ENCODE measurements at regions not wholly inside any gene's neighbourhood (a gene's known extent, or its start where the extent isn't known, plus 50 kb on each side); places are given as distances from the start of the nearest gene placed in this dataset.
"Not testable (repeated sequence)": the region's sequence is repeated elsewhere in the genome, so short reads cannot be mapped to it uniquely, and the experiment has no call there.

DNA sequence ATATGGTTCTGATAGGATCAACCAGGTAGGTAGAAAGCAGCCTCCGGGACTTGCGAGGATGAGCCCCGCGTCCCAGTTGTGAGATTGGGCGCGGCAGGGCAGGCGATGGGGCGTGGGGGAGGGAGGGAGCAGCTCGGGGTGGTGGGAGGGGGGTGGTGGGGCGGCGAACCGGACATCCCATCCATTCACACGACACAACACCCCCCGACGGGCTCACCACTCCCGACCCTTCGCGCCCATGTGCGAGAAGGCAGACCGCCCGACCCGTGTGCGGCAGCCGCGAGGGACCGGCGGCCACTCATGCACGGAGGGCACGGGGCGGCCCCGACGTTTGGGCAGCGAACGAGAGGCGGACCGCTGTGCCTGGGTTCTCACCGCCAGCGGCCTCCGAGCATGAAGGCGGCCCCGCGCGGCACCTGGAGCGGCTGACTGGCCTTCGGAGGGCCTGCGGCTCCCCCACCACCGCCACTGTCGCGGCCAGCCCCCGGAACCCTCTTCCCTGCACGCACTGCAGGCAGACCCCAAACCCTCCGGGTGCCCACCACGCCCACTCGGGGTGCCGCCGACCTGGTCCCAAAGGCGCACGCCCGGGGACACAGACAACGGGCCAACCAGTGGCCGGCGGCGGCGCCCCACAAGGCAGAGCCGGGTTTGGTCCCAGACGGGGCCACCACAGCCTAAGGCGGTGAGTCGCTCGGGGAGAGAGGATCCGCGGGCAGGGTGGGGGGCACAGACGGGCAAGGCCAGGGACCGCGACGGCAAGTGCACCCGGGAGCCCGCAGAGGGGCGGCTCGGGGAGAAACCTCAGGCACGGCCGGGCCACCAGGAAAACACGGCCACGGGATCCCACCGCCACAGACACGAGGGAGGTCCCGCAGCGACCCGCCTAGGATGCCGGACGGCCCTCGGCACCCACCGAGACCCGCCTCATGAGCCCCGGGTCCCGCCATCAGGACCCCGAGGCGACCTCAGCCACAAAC, 769.2 kb upstream of the DEFB115 start:
- DNase-seq (ENCODE audit: extremely low spot score) = peak; percentile 70
- Histone ChIP-seq H3K9me3 (peaks cover 0 to 45% (median 8%) of the 10 kb centered on the region in 4 donors), H3K4me3 (peak overlapping the region in 1 of 4 donors; percentile 36), H3K4me1 (peaks cover 0 to 15% (median 2%) of the 10 kb centered on the region in 4 donors), H3K27ac (replicated peaks in 1 of 4) (no peak overlapping the region), H3K36me3 (no peaks in the 10 kb centered on the region), H3K27me3 (peaks cover 0 to 49% (median 6%) of the 10 kb centered on the region in 4 donors)
- TF ChIP-seq POLR2AphosphoS5 (IDR thresholded peaks at IDR 0.05) (no peak), POLR2A (IDR thresholded peaks at IDR 0.05; ENCODE audit: low read depth) (no peak), EP300 (IDR thresholded peaks at IDR 0.05) (no peak)
- TF ChIP-seq, protein P1, sequence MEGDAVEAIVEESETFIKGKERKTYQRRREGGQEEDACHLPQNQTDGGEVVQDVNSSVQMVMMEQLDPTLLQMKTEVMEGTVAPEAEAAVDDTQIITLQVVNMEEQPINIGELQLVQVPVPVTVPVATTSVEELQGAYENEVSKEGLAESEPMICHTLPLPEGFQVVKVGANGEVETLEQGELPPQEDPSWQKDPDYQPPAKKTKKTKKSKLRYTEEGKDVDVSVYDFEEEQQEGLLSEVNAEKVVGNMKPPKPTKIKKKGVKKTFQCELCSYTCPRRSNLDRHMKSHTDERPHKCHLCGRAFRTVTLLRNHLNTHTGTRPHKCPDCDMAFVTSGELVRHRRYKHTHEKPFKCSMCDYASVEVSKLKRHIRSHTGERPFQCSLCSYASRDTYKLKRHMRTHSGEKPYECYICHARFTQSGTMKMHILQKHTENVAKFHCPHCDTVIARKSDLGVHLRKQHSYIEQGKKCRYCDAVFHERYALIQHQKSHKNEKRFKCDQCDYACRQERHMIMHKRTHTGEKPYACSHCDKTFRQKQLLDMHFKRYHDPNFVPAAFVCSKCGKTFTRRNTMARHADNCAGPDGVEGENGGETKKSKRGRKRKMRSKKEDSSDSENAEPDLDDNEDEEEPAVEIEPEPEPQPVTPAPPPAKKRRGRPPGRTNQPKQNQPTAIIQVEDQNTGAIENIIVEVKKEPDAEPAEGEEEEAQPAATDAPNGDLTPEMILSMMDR (IDR thresholded peaks at IDR 0.05) = no peak
- intact Hi-C loops (cut with DNase I) = no loop called here
- WGBS = 55% methylated on average over 28 of the region's 97 CpGs

DNA sequence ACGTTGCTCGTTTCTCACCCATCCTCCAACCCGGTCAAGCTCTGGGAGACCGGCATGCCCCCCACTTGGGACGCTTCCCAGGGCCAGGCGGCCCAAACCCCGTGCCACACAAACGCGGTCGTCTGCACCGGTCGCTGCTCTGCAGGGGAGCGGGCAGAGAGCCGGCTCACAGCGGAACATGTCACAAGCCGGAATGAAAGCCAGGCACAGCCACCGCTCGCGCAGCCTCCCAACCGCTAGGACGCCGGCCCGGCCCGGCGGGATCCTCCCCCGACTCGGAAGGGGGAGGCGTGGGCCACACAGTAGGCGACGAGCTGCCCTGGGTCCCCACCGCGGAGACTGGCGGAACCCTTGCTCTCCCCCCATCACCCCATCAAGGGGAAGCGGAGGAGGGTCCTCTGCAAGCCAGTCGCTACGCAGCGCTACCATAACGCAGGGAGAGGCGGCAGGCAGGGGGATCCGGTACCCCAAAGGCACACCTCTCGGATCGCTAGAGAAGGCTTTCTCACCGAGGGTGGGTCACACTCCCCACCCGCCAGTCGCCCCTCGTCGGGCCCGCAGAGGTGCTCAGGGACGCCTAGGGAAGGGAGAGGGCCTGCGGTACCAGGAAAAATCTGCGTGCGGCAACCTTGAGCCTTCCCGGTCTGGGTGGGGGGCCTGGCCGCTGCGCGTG, 768.4 kb upstream of the DEFB115 start:
- no peak overlapping the region for H3K27ac ChIP-seq (replicated peaks in 1 of 4)
- intact Hi-C loops (cut with DNase I) = no loop called here
- H3K4me3 ChIP-seq = peak overlapping the region in 1 of 4 donors; percentile 36
- DNase-seq (ENCODE audit: extremely low spot score) = peak; percentile 29
- WGBS = 20% methylated on average over 11 of the region's 56 CpGs
- H3K9me3 ChIP-seq = peaks cover 0 to 45% (median 8%) of the 10 kb centered on the region in 4 donors
- no peaks in the 10 kb centered on the region for H3K36me3 ChIP-seq
- H3K27me3 ChIP-seq = peaks cover 0 to 49% (median 6%) of the 10 kb centered on the region in 4 donors
- TF ChIP-seq POLR2A (IDR thresholded peaks at IDR 0.05; ENCODE audit: low read depth) (no peak), POLR2AphosphoS5 (IDR thresholded peaks at IDR 0.05) (no peak), EP300 (IDR thresholded peaks at IDR 0.05) (no peak)
- TF ChIP-seq, protein P1 (IDR thresholded peaks at IDR 0.05) = no peak
- peaks cover 0 to 15% (median 2%) of the 10 kb centered on the region in 4 donors for H3K4me1 ChIP-seq

DNA sequence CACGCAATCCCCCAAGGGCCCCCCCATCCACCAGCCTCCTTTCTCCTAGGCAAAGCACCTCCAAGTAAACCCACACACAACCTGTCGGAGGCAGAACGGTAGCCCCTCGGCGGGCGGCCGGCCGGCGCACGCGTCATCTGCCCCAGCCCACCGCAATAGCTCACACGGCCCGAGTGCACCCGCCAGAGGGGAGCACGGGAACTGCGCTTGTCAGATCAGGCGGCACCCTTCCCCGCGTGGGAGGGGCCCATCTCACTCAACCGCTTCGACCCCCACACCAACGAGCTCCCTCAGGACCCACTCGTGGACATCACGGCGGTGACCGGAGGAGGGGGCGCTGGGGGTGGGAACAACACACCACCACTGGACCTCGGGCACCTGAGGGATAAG, 767.9 kb upstream of the DEFB115 start:
- DNase-seq (ENCODE audit: extremely low spot score) = peak; percentile 72
- WGBS = 56% methylated on average over 12 of the region's 29 CpGs
- Histone ChIP-seq H3K36me3 (no peaks in the 10 kb centered on the region), H3K27ac (replicated peaks in 1 of 4) (no peak overlapping the region), H3K27me3 (peaks cover 0 to 49% (median 6%) of the 10 kb centered on the region in 4 donors), H3K4me3 (peak overlapping the region in 1 of 4 donors; percentile 36), H3K4me1 (peaks cover 0 to 15% (median 2%) of the 10 kb centered on the region in 4 donors), H3K9me3 (peaks cover 0 to 40% (median 7%) of the 10 kb centered on the region in 4 donors)
- intact Hi-C loops (cut with DNase I) = no loop called here
- no peak for TF ChIP-seq POLR2AphosphoS5 (IDR thresholded peaks at IDR 0.05)

DNA sequence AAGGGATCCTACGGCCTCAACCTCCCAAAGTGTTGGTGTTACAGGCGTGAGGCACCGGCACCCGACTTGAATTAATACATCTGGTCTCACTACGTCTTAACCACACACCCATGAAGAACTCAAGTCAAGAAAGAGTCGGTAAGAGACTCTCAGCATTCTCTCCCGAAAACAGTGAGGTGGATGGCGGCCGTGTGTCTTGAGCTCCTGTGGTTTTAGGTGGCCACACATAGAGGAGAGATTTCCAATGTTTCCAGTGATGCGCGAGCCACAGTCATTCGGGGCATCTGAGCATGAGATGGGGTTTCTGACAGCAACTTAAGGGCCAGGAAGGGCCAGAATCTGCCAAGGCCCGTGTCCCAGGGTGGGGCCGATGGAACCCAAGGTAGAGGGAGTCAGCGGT, 766.4 kb upstream of the DEFB115 start:
- 98% methylated on average over 15 of the region's 15 CpGs for WGBS

DNA sequence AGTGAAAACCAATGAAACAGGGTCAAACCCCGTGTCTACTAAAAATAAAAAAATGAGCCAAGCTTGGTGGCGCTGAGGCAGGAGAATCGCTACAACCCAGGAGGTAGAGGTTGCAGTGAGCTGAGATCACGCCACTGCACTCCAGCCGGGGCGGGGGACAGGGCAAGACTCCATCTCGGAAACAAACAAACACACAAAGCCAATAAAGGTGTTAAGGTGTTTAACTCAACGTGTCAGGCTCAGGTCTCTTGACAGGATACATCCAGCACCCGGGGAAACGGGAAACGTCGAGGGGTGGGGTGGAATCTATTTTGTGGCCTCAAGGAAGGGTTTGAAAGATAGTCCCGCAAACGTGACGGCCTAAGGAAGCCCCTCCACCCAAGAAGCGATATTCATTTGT, 760.8 kb upstream of the DEFB115 start:
- intact Hi-C loops (cut with DNase I); H3K9me3 ChIP-seq: not testable (repeated sequence)

More for the DNA sequence above, 766.4 kb upstream of the DEFB115 start:
- Histone ChIP-seq H3K27me3 (peaks cover 0 to 49% (median 6%) of the 10 kb centered on the region in 4 donors), H3K36me3 (no peaks in the 10 kb centered on the region), H3K4me3 (no peak overlapping the region), H3K9me3 (peaks cover 0 to 27% (median 2%) of the 10 kb centered on the region in 4 donors), H3K4me1 (peaks cover 0 to 15% (median 2%) of the 10 kb centered on the region in 4 donors), H3K27ac (replicated peaks in 1 of 4) (no peak overlapping the region)
- TF ChIP-seq POLR2AphosphoS5 (IDR thresholded peaks at IDR 0.05) (no peak), EP300 (IDR thresholded peaks at IDR 0.05) (no peak), POLR2A (IDR thresholded peaks at IDR 0.05; ENCODE audit: low read depth) (no peak)
- TF ChIP-seq, protein P1 (IDR thresholded peaks at IDR 0.05) = no peak
- peak; percentile 68 for DNase-seq (ENCODE audit: extremely low spot score)
- intact Hi-C loops (cut with DNase I) = no loop called here

DNA sequence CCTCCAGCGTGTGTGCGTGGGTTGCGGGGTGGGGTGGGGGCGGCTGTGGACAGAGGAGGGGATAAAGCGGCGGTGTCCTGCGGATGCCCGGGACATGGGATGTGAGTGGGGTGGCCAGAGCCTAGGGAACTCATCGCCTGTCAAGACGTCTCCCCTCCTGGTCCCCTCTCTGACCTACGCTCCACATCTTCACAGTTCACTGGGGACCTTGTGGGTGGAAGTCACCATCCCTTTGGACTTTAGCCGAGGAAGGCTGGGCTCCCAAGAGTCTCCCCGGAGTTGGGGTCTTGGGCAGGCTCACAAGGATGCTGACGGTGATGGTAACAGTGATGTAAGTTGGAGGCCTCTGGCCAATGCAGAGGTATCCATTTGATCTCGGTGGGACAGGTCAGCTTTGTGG, 760.3 kb upstream of the DEFB115 start:
- intact Hi-C loops (cut with DNase I); H3K36me3 ChIP-seq; H3K27ac ChIP-seq (replicated peaks in 1 of 4); H3K4me3 ChIP-seq; H3K9me3 ChIP-seq: not testable (repeated sequence)
- Histone ChIP-seq H3K27me3 (peaks cover 0 to 43% (median 0%) of the 10 kb centered on the region in 4 donors), H3K4me1 (peaks cover 0 to 13% (median 5%) of the 10 kb centered on the region in 4 donors)
- 98% methylated on average over 5 of the region's 15 CpGs for WGBS
- peak; percentile 39 for DNase-seq (ENCODE audit: extremely low spot score)

More for the DNA sequence above, 760.8 kb upstream of the DEFB115 start:
- not testable (repeated sequence) for H3K4me3 ChIP-seq; H3K36me3 ChIP-seq; H3K27ac ChIP-seq (replicated peaks in 1 of 4)
- H3K4me1 ChIP-seq = peaks cover 0 to 13% (median 5%) of the 10 kb centered on the region in 4 donors
- DNase-seq (ENCODE audit: extremely low spot score) = peak; percentile 66
- 89% methylated on average over 16 of the region's 16 CpGs for WGBS
- peaks cover 0 to 41% (median 0%) of the 10 kb centered on the region in 4 donors for H3K27me3 ChIP-seq
